GM19035 (cell line): ENCODE measurements at regions not wholly inside any gene's neighbourhood (a gene's known extent, or its start where the extent isn't known, plus 50 kb on each side); places are given as distances from the start of the nearest gene placed in this dataset.

Source experiments
- ATAC-seq: cut with Tn5 transposase; IDR thresholded peaks from one replicate; pipeline ENCODE4 v1.9.1; 2021; ENCODE audit not compliant: unreplicated experiment

DNA sequence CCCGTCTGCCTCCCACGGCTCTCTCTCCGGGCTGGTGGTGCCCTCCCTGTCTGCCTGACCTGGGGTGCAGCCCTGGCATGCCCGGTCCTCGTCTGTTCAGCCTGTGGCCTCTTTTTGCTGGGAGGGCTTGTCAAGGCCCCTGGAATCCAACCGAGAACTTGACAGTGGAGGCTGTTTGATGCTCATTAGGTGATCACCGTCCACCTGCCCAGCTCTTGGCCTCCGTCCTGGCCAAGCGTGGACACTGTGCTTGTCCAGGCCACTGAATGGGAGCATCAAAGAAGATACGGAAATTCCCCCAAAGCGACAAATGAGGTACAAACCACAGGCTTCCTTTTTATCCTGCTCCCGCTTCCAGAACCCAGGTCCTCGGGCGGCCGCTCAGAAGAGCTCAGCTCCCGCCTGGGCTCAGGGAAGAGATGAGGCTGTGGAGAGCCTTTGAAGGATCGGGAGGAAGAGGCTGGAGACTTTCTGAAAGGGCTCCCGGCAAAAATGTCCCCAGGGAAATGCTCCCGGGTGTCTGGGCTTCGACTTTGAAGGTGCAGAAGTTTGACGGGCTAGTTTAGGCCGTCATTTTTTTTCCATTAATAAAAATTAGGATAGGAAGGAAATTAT, 1273.9 kb downstream of the BRD1 start:
- ATAC-seq: no peak

DNA sequence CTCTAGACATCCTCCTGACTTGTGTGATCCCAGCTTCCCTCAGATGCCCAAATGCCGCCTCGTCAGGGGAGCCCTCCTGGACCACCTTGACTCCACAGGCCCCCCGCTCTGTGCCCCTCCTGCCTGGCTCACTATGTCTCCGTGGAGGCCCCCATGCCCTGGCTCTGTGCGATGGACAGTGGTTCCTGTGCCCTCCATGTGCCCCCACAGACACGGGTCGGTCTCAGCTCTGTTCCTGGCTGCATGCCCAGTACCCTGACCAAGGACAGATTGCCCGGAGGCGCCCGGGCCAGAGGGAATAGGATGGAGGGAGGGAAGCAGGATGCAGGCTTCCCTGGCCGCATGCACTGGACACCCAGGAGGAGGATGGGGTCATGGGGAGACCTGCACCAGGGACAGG, 1274.6 kb downstream of the BRD1 start:
- ATAC-seq: no peak

DNA sequence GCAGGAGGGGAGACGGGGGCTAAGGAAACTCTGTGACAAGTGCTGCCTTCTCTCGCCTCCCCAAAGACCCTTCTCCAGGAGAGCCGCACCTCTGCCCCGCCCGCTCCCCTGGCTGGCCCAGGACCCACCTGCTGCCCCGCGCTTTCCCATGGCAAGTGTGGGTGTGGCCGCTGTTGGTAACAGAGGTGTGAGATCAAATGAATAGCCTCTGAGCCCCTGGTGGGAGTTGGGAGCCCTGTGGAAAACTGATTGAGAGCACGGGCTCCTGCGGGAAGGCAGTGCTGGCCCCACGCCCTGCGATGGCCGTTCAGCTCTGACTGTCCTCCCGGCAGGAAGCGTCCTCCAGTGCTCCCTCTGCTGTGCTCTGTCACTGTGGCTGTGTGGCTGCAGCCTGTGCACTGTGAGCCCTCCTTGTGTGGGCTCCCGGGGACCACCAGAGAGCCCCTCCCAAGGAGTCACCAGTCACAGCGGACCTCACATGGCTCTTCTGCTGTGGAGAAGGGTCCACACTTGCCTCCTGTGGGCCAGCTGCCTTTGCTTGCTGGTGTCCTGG, 1275.9 kb downstream of the BRD1 start:
- no peak for ATAC-seq

DNA sequence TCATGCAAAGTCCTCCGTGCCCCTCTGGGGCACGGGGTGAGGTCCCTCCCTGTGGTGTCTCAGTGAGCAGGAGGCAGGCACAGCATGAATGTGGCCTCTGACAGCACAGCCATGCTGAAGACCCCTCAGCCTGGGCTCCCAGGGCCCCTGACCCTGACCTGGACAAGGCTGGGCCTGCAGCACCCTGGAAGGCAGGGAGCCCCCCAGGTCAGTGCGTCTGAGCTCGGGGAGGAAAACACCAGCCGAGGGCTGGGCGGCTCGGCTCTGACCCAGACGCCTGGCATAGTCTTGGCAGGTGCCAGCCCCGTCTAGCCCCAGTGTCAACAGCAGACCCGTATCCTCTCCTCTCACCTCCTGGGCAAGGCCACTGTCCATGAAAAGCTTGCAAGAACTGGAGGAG, 1276.6 kb downstream of the BRD1 start:
- ATAC-seq: no peak

- ATAC-seq: no peak
These were observed 1279.3 kb downstream of the BRD1 start for GRCh38 chr22:48548391-48548790.

GRCh38 chr22:48547971-48548370, 1279.7 kb downstream of the BRD1 start:
- ATAC-seq: no peak

DNA sequence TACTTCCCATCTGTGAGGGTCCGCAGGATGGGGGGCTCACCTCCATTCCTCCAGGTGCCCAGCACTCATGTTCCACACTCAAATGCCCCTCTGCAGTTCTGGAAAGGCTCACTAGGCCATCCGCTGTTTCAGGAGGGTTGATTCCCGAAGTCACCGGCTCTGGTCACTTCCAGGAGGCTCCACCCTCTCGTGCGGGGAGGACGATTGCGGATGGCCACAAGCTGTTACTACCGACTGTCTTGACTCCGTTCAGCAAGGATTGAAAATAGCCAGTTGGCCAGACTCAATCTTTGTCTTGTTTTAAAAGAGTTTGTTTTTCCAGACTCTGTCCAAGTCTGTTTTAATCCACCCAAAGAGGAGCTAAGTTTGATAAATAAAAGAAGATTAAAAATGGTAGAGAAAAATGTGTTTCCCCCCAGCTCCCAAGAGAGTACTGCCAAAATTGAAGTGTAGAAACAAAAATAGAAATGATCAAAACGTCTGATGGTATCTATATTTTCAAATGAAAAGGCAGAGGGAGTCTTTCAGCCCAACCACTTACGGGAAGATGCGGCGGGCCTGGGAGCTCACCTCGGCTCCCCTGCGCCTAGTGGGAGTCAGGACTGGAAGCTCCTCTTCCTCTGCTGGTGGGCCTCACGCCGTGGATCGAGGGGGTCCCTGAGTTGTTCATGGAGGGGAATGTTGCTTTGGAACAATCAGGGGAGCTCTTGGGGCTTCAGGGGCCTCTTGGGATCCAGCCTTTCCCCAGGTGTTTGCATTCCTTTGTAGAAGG, 1280.8 kb downstream of the BRD1 start:
- no peak for ATAC-seq

DNA sequence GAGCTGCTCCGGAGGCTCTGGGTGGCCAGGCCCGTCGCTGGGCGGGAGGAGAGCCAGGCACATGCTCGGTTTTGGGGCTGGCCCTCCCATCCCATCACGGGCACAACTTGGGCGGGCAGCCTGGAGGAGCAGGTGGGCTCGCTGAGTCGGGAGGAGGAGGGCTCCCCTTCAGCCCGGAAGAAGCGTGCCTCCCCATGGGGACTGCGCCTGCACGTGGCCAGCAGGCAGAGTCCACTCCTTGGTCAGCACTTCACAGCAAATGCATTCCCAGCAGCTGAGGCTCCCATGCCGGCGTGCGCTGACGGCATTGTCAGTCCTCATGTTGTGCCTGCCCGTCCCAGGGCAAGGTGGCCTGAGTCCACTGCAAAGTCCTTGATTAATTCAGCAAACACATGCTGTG, 1281.7 kb downstream of the BRD1 start:
- ATAC-seq: no peak

DNA sequence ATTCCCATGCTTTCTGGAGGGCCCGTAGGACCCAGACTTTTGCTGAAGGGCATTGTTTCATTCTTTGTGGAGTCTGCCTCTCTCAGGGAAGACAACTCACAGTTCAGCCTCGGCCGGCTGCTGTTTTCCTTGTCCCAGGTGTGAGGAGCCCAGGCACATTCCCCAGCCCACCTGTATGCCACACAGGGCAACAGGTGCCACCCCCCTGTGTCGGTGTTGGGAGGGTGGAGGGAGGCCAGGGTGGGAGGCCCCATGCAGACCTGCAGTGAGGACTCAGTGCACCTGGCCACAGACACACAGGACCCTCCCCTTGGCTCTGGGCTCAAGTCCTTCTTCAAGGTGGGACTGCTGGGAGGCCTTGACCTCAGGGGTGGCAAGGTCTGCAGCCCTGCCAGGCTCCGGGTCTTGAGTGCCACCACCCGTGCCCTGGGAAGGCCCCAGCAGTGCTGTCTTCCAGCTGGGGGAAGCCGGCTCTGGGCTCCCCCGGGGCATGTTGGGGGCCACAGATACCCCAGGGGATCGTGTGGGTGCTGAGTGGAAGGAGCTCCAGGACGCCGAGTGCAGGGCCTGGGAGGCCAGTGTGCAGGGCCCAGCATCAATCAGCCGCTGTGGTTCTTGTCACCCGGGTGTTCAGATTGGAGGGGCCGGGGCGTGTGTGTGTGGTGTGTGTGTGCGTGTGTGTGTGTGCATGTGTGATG, 1286.1 kb downstream of the BRD1 start:
- no peak for ATAC-seq

DNA sequence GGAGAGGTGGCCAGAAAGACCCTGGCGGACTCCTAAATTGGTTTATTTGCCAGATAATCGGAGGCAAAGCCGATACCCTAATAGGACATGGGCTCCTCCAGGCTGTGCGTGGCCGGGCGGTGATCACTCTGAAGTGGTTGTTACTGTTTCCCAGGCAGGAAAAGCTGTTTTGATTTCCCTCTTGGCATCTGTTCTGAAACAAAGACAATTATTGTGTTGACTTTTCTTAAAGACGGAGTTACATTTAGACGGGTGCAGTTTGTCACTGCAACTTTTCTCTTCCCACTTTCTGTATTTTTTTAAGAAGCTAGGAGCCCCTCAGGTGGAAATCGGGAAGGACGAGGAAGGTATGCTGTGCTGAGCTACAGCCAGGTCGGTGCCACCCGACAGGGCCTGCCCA, 1288.4 kb downstream of the BRD1 start:
- ATAC-seq: no peak

DNA sequence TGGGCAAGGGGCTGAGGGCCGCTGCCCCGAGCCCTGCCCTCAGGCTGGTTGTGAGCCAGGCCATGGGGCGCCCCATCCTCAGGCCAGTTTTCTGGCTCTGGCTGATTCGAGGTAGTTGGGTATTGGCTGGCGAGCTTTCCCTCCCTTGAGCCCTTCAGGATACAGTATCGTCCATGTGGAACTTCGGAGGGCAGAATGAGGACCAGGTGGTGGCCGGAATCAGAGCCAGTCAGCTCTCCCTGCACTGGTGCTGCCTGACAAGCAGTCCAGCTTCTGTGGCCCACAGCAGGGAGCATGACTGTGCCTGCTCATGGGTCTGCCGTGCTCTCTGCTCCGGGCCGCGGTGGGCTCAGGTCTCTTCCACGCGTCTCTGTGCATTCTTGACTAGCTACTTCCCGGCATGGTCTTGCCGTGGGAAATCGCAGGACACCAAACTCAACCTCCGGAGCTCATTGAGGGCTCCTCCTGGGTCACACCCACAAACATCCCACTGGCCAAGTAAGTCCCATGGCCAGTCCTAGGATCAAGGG, 1289.3 kb downstream of the BRD1 start:
- no peak for ATAC-seq

- no peak for ATAC-seq
These were observed 1290.4 kb downstream of the BRD1 start for GRCh38 chr22:48537343-48537680.

DNA sequence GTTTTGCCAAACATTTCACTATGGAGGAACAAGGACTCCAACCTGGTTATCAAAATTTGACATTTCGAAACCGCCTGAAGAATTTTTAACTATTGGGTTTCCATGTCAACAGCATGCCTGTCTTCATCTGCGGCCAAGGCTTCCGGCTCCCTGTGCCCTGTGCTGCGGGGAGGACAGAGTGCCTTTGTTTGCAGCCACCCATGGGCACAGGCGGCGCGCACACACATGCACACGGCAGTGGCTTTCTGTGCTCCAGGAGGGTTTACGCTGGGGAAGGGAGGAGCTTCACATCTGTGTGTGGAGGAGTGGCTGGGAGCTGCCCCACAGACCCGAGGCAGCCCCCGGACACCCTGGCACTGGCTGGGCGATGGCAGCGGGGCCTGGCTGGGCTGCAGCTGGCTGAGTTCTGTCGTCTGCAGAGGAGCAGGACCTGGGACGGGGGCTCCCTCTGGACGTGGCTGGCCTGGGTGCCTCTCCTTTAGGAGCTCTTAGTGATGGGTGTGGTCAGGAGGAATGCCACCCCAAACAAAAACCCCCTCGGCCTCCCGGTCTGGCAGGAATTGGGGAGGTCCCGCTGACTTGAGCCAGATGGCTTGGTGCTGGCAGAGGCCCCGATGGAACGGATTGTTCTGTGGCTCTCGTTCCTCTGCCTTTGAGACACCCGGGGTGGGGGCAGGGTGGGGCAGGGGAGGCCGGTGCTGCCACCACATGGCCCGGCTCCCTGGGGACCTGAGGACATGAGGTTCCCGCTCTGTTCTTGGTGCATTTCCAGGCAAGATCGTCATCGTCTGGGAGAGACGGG, 1290.9 kb downstream of the BRD1 start:
- no peak for ATAC-seq

DNA sequence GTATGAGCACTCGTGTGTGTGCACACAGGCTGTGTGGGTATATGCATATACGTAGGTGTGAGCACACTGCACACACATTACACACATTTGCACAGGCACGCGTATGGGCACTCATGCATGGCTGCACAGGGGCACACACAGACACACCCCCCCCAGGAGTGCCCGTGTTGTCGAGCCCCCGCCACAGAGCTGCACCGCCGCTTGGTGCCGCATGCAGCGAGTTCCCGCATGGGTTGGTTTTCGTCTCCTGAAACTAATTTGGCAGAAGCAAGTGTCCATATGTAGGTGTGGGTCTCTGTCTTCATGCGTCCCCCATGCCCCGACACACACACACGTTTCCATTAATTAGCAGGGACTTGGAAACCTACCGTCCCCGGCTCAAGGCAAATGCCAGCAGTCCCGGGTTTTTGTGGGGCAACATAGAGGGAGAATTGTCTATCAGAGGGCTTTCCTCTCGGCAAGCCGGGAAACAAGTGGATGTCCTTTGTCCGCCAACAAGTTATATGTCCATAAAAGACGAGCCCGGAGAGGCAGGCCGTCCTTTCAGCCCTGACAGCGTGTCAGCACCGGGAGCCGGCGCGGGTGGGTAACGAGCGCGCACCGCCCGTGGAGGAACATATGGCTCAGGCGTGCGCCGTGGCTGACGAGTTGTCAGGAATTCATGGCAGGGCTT, 1291.7 kb downstream of the BRD1 start:
- no peak for ATAC-seq

- no peak for ATAC-seq
These were observed 1293.2 kb downstream of the BRD1 start for GRCh38 chr22:48534395-48534958.

DNA sequence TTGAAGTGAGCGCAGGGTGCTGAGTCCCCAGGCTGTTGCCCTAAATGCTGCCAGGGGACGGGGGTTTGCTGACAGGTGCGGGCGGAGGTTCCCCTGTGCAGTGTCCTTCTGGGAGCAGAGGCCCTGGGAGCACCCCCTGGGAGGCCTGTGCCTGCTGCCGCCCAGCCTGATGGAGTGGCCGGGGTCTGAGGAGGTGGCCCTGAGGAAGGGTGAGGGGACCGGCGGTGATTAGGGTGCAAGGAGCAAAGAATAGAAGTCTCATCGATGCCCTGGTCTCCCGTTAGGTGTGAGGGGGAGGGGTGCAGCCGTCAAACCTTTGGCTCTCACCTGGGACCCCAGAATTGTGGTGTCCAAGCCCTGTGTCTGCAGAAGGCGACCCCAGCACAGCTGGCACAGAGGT, 1294.7 kb downstream of the BRD1 start:
- ATAC-seq: no peak

GRCh38 chr22:48531761-48532435, 1295.8 kb downstream of the BRD1 start:
- ATAC-seq: no peak

DNA sequence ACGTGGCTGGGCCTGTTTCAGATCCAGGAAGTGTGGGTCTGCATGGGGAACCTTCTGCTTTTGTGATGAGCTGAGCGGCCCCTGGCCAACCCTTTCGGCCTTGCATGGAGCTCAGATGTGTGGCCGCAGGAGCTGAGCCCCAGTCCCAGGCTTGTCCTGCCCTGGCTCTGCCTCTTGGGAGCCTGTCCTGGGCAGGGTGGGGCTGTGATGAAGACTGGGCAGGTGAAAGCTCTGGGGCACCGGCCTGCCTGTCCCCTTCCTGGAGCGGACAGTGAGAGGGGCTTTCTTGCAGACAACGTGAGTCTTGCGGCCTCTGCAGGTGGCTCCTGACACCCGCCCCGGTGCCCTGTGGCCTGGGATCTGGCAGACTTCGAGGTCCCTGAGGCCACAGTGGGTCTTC, 1296.6 kb downstream of the BRD1 start:
- no peak for ATAC-seq

GRCh38 chr22:48530666-48531065, 1297.0 kb downstream of the BRD1 start:
- no peak for ATAC-seq
